Muscle layer of colon (tissue), 2 donors: ENCODE measurements at regions not wholly inside any gene's neighbourhood (a gene's known extent, or its start where the extent isn't known, plus 50 kb on each side); places are given as distances from the start of the nearest gene placed in this dataset.
"Not testable (repeated sequence)": the region's sequence is repeated elsewhere in the genome, so short reads cannot be mapped to it uniquely, and the experiment has no call there.

Experiments
- H3K27ac ChIP-seq: one replicate; pipeline ENCODE4 v1.7.0; 2013; ENCODE audit warnings: low read depth, mild to moderate bottlenecking, low read length, moderate library complexity
- H3K27me3 ChIP-seq, 2 donors: one replicate each; pipeline ENCODE4 v1.7.0; 2013; ENCODE audit warnings: low read length in 2 of 2, mild to moderate bottlenecking in 2 of 2; ENCODE audit not compliant: insufficient read depth in 2 of 2, control insufficient read depth in 1 of 2
- H3K36me3 ChIP-seq: one replicate; pipeline ENCODE4 v1.7.0; 2013; ENCODE audit warnings: mild to moderate bottlenecking, low read length; ENCODE audit not compliant: insufficient read depth
- H3K4me1 ChIP-seq: one replicate; pipeline ENCODE4 v1.7.0; 2013; ENCODE audit warnings: mild to moderate bottlenecking, low read length; ENCODE audit not compliant: insufficient read depth
- H3K4me3 ChIP-seq, 2 donors: one replicate each; pipeline ENCODE4 v1.7.0; 2013; ENCODE audit warnings: low read length in 2 of 2, low read depth in 1 of 2, mild to moderate bottlenecking in 1 of 2, moderate library complexity in 1 of 2
- H3K9ac ChIP-seq: one replicate; pipeline ENCODE4 v1.7.0; 2013; ENCODE audit warnings: low read length
- H3K9me3 ChIP-seq: one replicate; pipeline ENCODE4 v1.7.0; 2013; ENCODE audit warnings: mild to moderate bottlenecking, low read length
- donor health status: abdominal sarcoma.
- donor health status: Adenocarcinoma of cecum.

GRCh38 chr20:50359607-50360217 lies 150.5 kb upstream of the PTPN1 start:
- Histone ChIP-seq H3K27ac (no peak overlapping the region), H3K36me3 (no peaks in the 10 kb centered on the region), H3K4me1 (no peaks in the 10 kb centered on the region), H3K9ac (no peak overlapping the region), H3K4me3 (no peak overlapping the region), H3K27me3 (no peaks in the 10 kb centered on the region), H3K9me3 (no peaks in the 10 kb centered on the region)

GRCh38 chr20:50360218-50360672 lies 149.9 kb upstream of the PTPN1 start:
- no peaks in the 10 kb centered on the region for H3K27me3 ChIP-seq

GRCh38 chr20:50360921-50361320 lies 149.3 kb upstream of the PTPN1 start:
- H3K4me1 ChIP-seq = no peaks in the 10 kb centered on the region
- no peaks in the 10 kb centered on the region for H3K9me3 ChIP-seq
- no peaks in the 10 kb centered on the region for H3K27me3 ChIP-seq
- no peaks in the 10 kb centered on the region for H3K36me3 ChIP-seq
- H3K27ac ChIP-seq = no peak overlapping the region
- H3K4me3 ChIP-seq = no peak overlapping the region
- H3K9ac ChIP-seq = no peak overlapping the region

More at GRCh38 chr20:50360218-50360672, 149.9 kb upstream of the PTPN1 start:
- Histone ChIP-seq H3K27ac (no peak overlapping the region), H3K4me1 (no peaks in the 10 kb centered on the region), H3K36me3 (no peaks in the 10 kb centered on the region), H3K4me3 (no peak overlapping the region), H3K9me3 (no peaks in the 10 kb centered on the region), H3K9ac (no peak overlapping the region)

- H3K36me3 ChIP-seq, H3K9me3 ChIP-seq, H3K4me3 ChIP-seq, H3K27ac ChIP-seq, H3K27me3 ChIP-seq, H3K9ac ChIP-seq, H3K4me1 ChIP-seq: not testable (repeated sequence)
Observed at GRCh38 chr20:50362177-50362576, 148.0 kb upstream of the PTPN1 start.

- Histone ChIP-seq H3K4me3 (no peak overlapping the region), H3K27ac (no peak overlapping the region), H3K9ac (no peak overlapping the region), H3K4me1 (no peaks in the 10 kb centered on the region), H3K9me3 (no peaks in the 10 kb centered on the region), H3K27me3 (no peaks in the 10 kb centered on the region), H3K36me3 (no peaks in the 10 kb centered on the region)
Observed at GRCh38 chr20:50363027-50363426, 147.2 kb upstream of the PTPN1 start.

GRCh38 chr20:50363479-50363878 lies 146.7 kb upstream of the PTPN1 start:
- Histone ChIP-seq H3K4me1 (no peaks in the 10 kb centered on the region), H3K9me3 (no peaks in the 10 kb centered on the region), H3K27me3 (no peaks in the 10 kb centered on the region), H3K4me3 (no peak overlapping the region), H3K9ac (no peak overlapping the region), H3K27ac (no peak overlapping the region), H3K36me3 (no peaks in the 10 kb centered on the region)

- no peak overlapping the region for H3K27ac ChIP-seq
- no peaks in the 10 kb centered on the region for H3K27me3 ChIP-seq
- no peak overlapping the region for H3K4me3 ChIP-seq
- no peak overlapping the region for H3K9ac ChIP-seq
- H3K36me3 ChIP-seq = no peaks in the 10 kb centered on the region
- H3K9me3 ChIP-seq = no peaks in the 10 kb centered on the region
- no peaks in the 10 kb centered on the region for H3K4me1 ChIP-seq
Observed at GRCh38 chr20:50364542-50364941, 145.6 kb upstream of the PTPN1 start.

- Histone ChIP-seq H3K4me3 (no peak overlapping the region), H3K27me3 (no peaks in the 10 kb centered on the region), H3K4me1 (no peaks in the 10 kb centered on the region), H3K36me3 (no peaks in the 10 kb centered on the region), H3K9ac (no peak overlapping the region), H3K27ac (no peak overlapping the region), H3K9me3 (no peaks in the 10 kb centered on the region)
Observed at GRCh38 chr20:50366270-50367103, 143.7 kb upstream of the PTPN1 start.

GRCh38 chr20:50367104-50367674 lies 143.0 kb upstream of the PTPN1 start:
- H3K27ac ChIP-seq = no peak overlapping the region
- H3K4me1 ChIP-seq = no peaks in the 10 kb centered on the region
- no peak overlapping the region for H3K4me3 ChIP-seq
- H3K9me3 ChIP-seq = no peaks in the 10 kb centered on the region
- no peaks in the 10 kb centered on the region for H3K27me3 ChIP-seq
- H3K36me3 ChIP-seq = no peaks in the 10 kb centered on the region
- no peak overlapping the region for H3K9ac ChIP-seq

- H3K27ac ChIP-seq = no peak overlapping the region
- no peaks in the 10 kb centered on the region for H3K36me3 ChIP-seq
- H3K4me3 ChIP-seq = no peak overlapping the region
- no peaks in the 10 kb centered on the region for H3K27me3 ChIP-seq
- H3K4me1 ChIP-seq = no peaks in the 10 kb centered on the region
- no peak overlapping the region for H3K9ac ChIP-seq
- no peaks in the 10 kb centered on the region for H3K9me3 ChIP-seq
Observed at GRCh38 chr20:50367739-50368375, 142.3 kb upstream of the PTPN1 start.

- Histone ChIP-seq H3K36me3 (no peaks in the 10 kb centered on the region), H3K9me3 (no peaks in the 10 kb centered on the region), H3K27me3 (no peaks in the 10 kb centered on the region), H3K4me3 (no peak overlapping the region), H3K4me1 (no peaks in the 10 kb centered on the region), H3K9ac (no peak overlapping the region), H3K27ac (no peak overlapping the region)
Observed at GRCh38 chr20:50368386-50368785, 141.8 kb upstream of the PTPN1 start.
